Body of pancreas (tissue), 4 donors: ENCODE measurements at regions not wholly inside any gene's neighbourhood (a gene's known extent, or its start where the extent isn't known, plus 50 kb on each side); places are given as distances from the start of the nearest gene placed in this dataset.

ENCODE experiments used
- CTCF ChIP-seq, 7 experiments: fragments of 450-650 bp in 4 of 7; fragments of 200-600 bp in 3 of 7; sonication (generic) in 3 of 7; IDR thresholded peaks; one replicate each; pipeline ENCODE4 v1.5.1; 2016 to 2019; ENCODE audit warnings: antibody characterized with exemption in 7 of 7
- POLR2A ChIP-seq, 3 donors: fragments of 450-650 bp; IDR thresholded peaks; one replicate each; pipeline ENCODE4 v1.6.1; 2016; ENCODE audit warnings: antibody characterized with exemption in 3 of 3, mild to moderate bottlenecking in 2 of 3

GRCh38 chr5:136776022-136776927, 410.9 kb upstream of the TRPC7 start:
- TF ChIP-seq CTCF (IDR thresholded peaks at IDR 0.05) (no peak), POLR2A (IDR thresholded peaks at IDR 0.05) (no peak)
